A549 (cell line): ENCODE measurements at regions not wholly inside any gene's neighbourhood (a gene's known extent, or its start where the extent isn't known, plus 50 kb on each side); places are given as distances from the start of the nearest gene placed in this dataset.

Experiments used
- ATAC-seq, 2 experiments: fragments of 200-7000 bp in 1 of 2; fragments of >200 bp in 1 of 2; cut with Nextera tagmentation in 1 of 2; cut with Tn5 transposase in 1 of 2; 3 replicates each; pipeline versions ENCODE4 v1.8.0 to v1.9.1; 2018 to 2020; ENCODE audit warnings: mild to moderate bottlenecking in 1 of 2, moderate library complexity in 1 of 2
- CTCF ChIA-PET: fragments of 300-600 bp; sonication (Branson Sonifier 250); formaldehyde crosslinking; extraction: SDS; loops from one replicate; lab custom pipeline; 2021; ENCODE audit warnings: antibody characterized with exemption, inconsistent platforms; lab: Yijun Ruan, JAX
- POLR2A ChIA-PET: fragments of 350-600 bp; formaldehyde crosslinking; extraction: SDS; loops from one replicate; lab custom pipeline; 2021; ENCODE audit warnings: antibody characterized with exemption, inconsistent platforms; lab: Yijun Ruan, JAX
- DNase-seq, 2 experiments: peaks; one replicate each; pipeline versions ENCODE4 v3.0.0 to v3.0.0-alpha.2; 2011 to 2016; ENCODE audit warnings: low read depth in 1 of 2, low spot score in 1 of 2
- FAIRE-seq: peaks from 2 replicates; lab custom pipeline; 2011; peaks lifted over from hg19 to GRCh38; lab: Jason Lieb, UNC
- H3K27ac ChIP-seq, 2 experiments: fragments of >200 bp; sonication (Bioruptor Twin); formaldehyde crosslinking; 3 replicates each; pipeline ENCODE4 v1.5.1; 2016 to 2017
- H3K4me1 ChIP-seq: fragments of >200 bp; sonication (Bioruptor Twin); formaldehyde crosslinking; 3 replicates; pipeline ENCODE4 v1.6.1; 2016
- H3K4me2 ChIP-seq: fragments of >200 bp; sonication (Bioruptor Twin); formaldehyde crosslinking; 3 replicates; pipeline ENCODE4 v1.6.1; 2016
- H3K4me3 ChIP-seq: fragments of >200 bp; sonication (Bioruptor Twin); formaldehyde crosslinking; 3 replicates; pipeline ENCODE4 v1.5.1; 2016
- H3K9me3 ChIP-seq: fragments of >200 bp; sonication (Bioruptor Twin); formaldehyde crosslinking; 3 replicates; pipeline ENCODE4 v1.6.1; 2016
- CBX8 ChIP-seq: fragments of 200-600 bp; sonication (generic); IDR thresholded peaks from 2 replicates; pipeline ENCODE4 v1.6.1; 2016
- CEBPB ChIP-seq, 2 experiments: fragments of >200 bp in 1 of 2; sonication (Bioruptor Twin) in 1 of 2; formaldehyde crosslinking in 1 of 2; IDR thresholded peaks; 2 replicates each; pipeline ENCODE4 v1.6.1; 2012 to 2016
- CHD4 ChIP-seq: fragments of 200-600 bp; sonication (generic); IDR thresholded peaks from 2 replicates; pipeline ENCODE4 v1.6.1; 2016; ENCODE audit warnings: antibody characterized with exemption, mild to moderate bottlenecking, borderline replicate concordance
- EHF ChIP-seq: fragments of 250-450 bp; sonication (Bioruptor Pico); IDR thresholded peaks from 2 replicates; pipeline ENCODE4 v1.5.0; 2020; ENCODE audit warnings: mild to moderate bottlenecking
- EHMT2 ChIP-seq: fragments of 200-600 bp; sonication (generic); IDR thresholded peaks from 2 replicates; pipeline ENCODE4 v1.6.1; 2016; ENCODE audit warnings: antibody characterized with exemption, low read depth, mild to moderate bottlenecking, moderate library complexity
- EP300 ChIP-seq, 2 experiments: fragments of >200 bp; sonication (Bioruptor Twin); formaldehyde crosslinking; IDR thresholded peaks; 2 replicates in 1 of 2; 3 replicates in 1 of 2; pipeline ENCODE4 v1.6.1; 2016 to 2017
- FOXS1 ChIP-seq: fragments of 250-450 bp; sonication (Bioruptor Pico); IDR thresholded peaks from 2 replicates; pipeline ENCODE4 v1.5.0; 2020; ENCODE audit warnings: mild to moderate bottlenecking, moderate library complexity
- GATA3 ChIP-seq: IDR thresholded peaks from 2 replicates; pipeline ENCODE4 v1.6.1; 2012; ENCODE audit warnings: borderline replicate concordance
- HDAC2 ChIP-seq: fragments of 200-600 bp; sonication (generic); IDR thresholded peaks from 2 replicates; pipeline ENCODE4 v1.6.1; 2016
- HOXA7 ChIP-seq: fragments of 250-450 bp; sonication (Bioruptor Pico); IDR thresholded peaks from 2 replicates; pipeline ENCODE4 v1.5.0; 2020; ENCODE audit warnings: mild to moderate bottlenecking, moderate library complexity
- HOXB5 ChIP-seq: fragments of 250-450 bp; sonication (Bioruptor Pico); IDR thresholded peaks from 2 replicates; pipeline ENCODE4 v1.5.0; 2020; ENCODE audit warnings: mild to moderate bottlenecking, moderate library complexity
- JUNB ChIP-seq: fragments of >200 bp; sonication (Bioruptor Twin); formaldehyde crosslinking; IDR thresholded peaks from 2 replicates; pipeline ENCODE4 v1.6.1; 2016
- MYC ChIP-seq: IDR thresholded peaks from 2 replicates; pipeline ENCODE4 v1.6.1; 2012; ENCODE audit warnings: mild to moderate bottlenecking, inconsistent platforms, low read length, improper control_type of control experiment, borderline replicate concordance
- NPAS2 ChIP-seq: fragments of 250-450 bp; sonication (Bioruptor Pico); IDR thresholded peaks from 2 replicates; pipeline ENCODE4 v1.8.0; 2022; ENCODE audit warnings: mild to moderate bottlenecking, moderate library complexity, borderline replicate concordance
- PHF8 ChIP-seq: fragments of 200-600 bp; sonication (generic); IDR thresholded peaks from 2 replicates; pipeline ENCODE4 v1.6.1; 2016; ENCODE audit warnings: low read depth, mild to moderate bottlenecking, antibody characterized with exemption, moderate library complexity, borderline replicate concordance
- POLR2A ChIP-seq: IDR thresholded peaks from 2 replicates; pipeline ENCODE4 v1.6.1; 2012; ENCODE audit warnings: mild to moderate bottlenecking, low read length
- RAD21 ChIP-seq, 2 experiments: fragments of >200 bp in 1 of 2; sonication (Bioruptor Twin) in 1 of 2; formaldehyde crosslinking in 1 of 2; IDR thresholded peaks in 1 of 2; conservative IDR thresholded peaks in 1 of 2; 2 replicates in 1 of 2; 3 replicates in 1 of 2; pipeline ENCODE4 v1.6.1; 2012 to 2018; ENCODE audit warnings: inconsistent platforms in 1 of 2
- RCOR1 ChIP-seq: fragments of 150-350 bp; IDR thresholded peaks from 2 replicates; pipeline ENCODE4 v1.6.1; 2014; ENCODE audit warnings: antibody characterized with exemption, low read length, low read depth
- RFX5 ChIP-seq: fragments of 450-650 bp; IDR thresholded peaks from 2 replicates; pipeline ENCODE4 v1.7.1; 2014; ENCODE audit warnings: antibody characterized with exemption, mild to moderate bottlenecking, moderate library complexity
- SMC3 ChIP-seq: fragments of >200 bp; sonication (Bioruptor Twin); formaldehyde crosslinking; IDR thresholded peaks from 3 replicates; pipeline ENCODE4 v1.6.1; 2018; ENCODE audit warnings: inconsistent platforms
- TP53 ChIP-seq: fragments of 250-450 bp; sonication (Bioruptor Pico); IDR thresholded peaks from 2 replicates; pipeline ENCODE4 v1.5.0; 2021; ENCODE audit warnings: mild to moderate bottlenecking, moderate library complexity
- ZNF302 ChIP-seq: fragments of 250-450 bp; sonication (Bioruptor Pico); IDR thresholded peaks from 2 replicates; pipeline ENCODE4 v1.9.0; 2021; ENCODE audit warnings: inconsistent platforms, mild to moderate bottlenecking, moderate library complexity
- WGBS: methylation state at CpG from one replicate; pipeline ENCODE4 v1.1.6; 2017; ENCODE audit errors: missing lambda C conversion rate; 5-methylcytosine and 5-hydroxymethylcytosine counted together
- TF ChIP-seq, protein P1 (sequence below): fragments of >200 bp; sonication (Bioruptor Twin); formaldehyde crosslinking; IDR thresholded peaks from 2 replicates; pipeline ENCODE4 v1.6.1; 2016
- TF ChIP-seq, protein P2 (sequence below): IDR thresholded peaks from 2 replicates; pipeline ENCODE4 v1.6.1; 2012
- TF ChIP-seq, protein P3 (sequence below): fragments of >200 bp; sonication (Bioruptor Twin); formaldehyde crosslinking; IDR thresholded peaks from 3 replicates; pipeline ENCODE4 v1.5.1; 2016
- TF ChIP-seq, protein P4 (sequence below): fragments of 200-600 bp; sonication (generic); IDR thresholded peaks from 2 replicates; pipeline ENCODE4 v1.6.1; 2016; ENCODE audit warnings: antibody characterized with exemption, mild to moderate bottlenecking, moderate library complexity

DNA sequence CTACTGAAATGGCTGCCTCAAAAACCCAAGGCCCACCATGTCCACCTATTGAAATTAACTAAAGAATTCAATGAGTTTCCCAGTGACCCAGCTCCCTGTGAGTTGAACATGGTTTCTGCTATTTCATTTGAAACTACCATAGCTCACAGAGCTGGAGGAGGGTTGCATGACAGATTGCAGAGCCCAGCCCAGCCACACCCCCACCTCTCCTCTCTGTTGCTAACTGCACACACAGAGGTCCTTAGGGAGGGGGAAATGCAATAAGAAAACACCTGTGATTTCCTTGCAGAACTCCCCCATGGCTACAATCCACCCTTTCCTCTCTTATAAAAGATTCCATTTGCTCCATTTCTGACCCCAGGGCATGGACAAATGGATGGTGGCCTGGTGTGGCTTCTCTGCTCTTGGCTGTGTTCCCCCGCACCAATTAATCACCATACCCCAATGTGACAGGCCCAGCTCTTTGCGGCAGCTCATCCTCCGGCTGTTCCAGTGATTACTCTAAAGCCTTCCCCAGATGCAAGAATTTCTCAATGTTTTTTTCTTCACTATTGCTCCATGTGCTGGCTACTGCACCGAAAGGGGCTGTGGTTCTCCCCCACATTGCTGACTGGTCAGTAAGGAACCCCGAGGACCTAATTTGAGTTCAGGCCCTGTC lies 208.4 kb upstream of the KBTBD8 start:
- no peak overlapping the region for H3K27ac ChIP-seq
- no peaks in the 10 kb centered on the region for H3K4me1 ChIP-seq
- WGBS: 45% methylated on average over 5 of the region's 5 CpGs
- no peak overlapping the region for H3K4me3 ChIP-seq
- no peaks in the 10 kb centered on the region for H3K9me3 ChIP-seq
- no peak overlapping the region for H3K4me2 ChIP-seq
- no peak for FAIRE-seq
- POLR2A ChIA-PET: no interaction called here
- TF ChIP-seq EP300 (IDR thresholded peaks at IDR 0.05) (no peak), FOXS1 (no peak), EHF (CRISPR knock-in tag) (no peak), POLR2A (no peak), CBX8 (no peak), RCOR1 (no peak), TP53 (no peak), SMC3 (no peak)
- TF ChIP-seq, protein P1, sequence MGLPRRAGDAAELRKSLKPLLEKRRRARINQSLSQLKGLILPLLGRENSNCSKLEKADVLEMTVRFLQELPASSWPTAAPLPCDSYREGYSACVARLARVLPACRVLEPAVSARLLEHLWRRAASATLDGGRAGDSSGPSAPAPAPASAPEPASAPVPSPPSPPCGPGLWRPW: no peak
- TF ChIP-seq, protein P2, sequence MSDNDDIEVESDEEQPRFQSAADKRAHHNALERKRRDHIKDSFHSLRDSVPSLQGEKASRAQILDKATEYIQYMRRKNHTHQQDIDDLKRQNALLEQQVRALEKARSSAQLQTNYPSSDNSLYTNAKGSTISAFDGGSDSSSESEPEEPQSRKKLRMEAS: no peak
- no peak for ATAC-seq
- no peak for DNase-seq
- CTCF ChIA-PET: no interaction called here

DNA sequence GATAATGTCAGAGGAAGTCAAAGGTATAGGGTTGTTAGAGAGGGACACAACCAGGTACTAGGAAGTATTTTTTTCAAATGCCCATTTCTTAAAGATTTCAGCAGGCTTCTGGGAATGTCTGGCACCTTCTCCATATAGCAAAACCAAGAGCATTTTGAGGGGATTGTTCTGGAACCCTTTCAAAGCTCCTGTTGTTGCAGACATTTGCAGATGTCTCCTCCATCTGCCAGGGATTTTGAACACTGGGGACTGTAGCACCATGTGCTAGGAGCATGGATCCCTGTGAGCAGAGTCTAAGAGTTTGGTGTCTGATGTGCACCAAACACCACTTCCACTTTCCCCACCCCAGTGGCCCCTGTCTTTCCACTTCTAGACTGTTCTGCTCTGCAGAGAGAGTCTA lies 206.0 kb upstream of the KBTBD8 start:
- no peak for DNase-seq
- ChIA-PET POLR2A (no interaction called here), CTCF (interaction anchor here (0.7 to 0.9 kb wide), 2 partner anchors 34 to 385 kb away, joined by 3 to 4 read pairs; no protein-coding TSS in a partner anchor)
- Histone ChIP-seq H3K4me2 (no peak overlapping the region), H3K4me3 (no peak overlapping the region), H3K9me3 (no peaks in the 10 kb centered on the region), H3K27ac (no peak overlapping the region), H3K4me1 (no peaks in the 10 kb centered on the region)
- no peak for ATAC-seq
- TF ChIP-seq ZNF302: no peak
- no peak for TF ChIP-seq EP300 (IDR thresholded peaks at IDR 0.05)
- TF ChIP-seq NPAS2 (CRISPR knock-in tag): no peak
- TF ChIP-seq EHF (CRISPR knock-in tag): no peak
- TF ChIP-seq JUNB: no peak
- TF ChIP-seq, protein P3, sequence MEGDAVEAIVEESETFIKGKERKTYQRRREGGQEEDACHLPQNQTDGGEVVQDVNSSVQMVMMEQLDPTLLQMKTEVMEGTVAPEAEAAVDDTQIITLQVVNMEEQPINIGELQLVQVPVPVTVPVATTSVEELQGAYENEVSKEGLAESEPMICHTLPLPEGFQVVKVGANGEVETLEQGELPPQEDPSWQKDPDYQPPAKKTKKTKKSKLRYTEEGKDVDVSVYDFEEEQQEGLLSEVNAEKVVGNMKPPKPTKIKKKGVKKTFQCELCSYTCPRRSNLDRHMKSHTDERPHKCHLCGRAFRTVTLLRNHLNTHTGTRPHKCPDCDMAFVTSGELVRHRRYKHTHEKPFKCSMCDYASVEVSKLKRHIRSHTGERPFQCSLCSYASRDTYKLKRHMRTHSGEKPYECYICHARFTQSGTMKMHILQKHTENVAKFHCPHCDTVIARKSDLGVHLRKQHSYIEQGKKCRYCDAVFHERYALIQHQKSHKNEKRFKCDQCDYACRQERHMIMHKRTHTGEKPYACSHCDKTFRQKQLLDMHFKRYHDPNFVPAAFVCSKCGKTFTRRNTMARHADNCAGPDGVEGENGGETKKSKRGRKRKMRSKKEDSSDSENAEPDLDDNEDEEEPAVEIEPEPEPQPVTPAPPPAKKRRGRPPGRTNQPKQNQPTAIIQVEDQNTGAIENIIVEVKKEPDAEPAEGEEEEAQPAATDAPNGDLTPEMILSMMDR: no peak
- TF ChIP-seq CEBPB (IDR thresholded peaks at IDR 0.05): no peak
- no peak for TF ChIP-seq TP53
- TF ChIP-seq CHD4: no peak
- TF ChIP-seq PHF8: no peak
- no peak for TF ChIP-seq RAD21 (conservative IDR thresholded peaks at IDR 0.05 in 1 of 2, IDR thresholded peaks at IDR 0.05 in 1 of 2)
- no peak for TF ChIP-seq HOXB5 (CRISPR knock-in tag)
- TF ChIP-seq HDAC2: no peak
- TF ChIP-seq MYC: no peak
- TF ChIP-seq RFX5: no peak
- no peak for TF ChIP-seq GATA3
- TF ChIP-seq, protein P4, sequence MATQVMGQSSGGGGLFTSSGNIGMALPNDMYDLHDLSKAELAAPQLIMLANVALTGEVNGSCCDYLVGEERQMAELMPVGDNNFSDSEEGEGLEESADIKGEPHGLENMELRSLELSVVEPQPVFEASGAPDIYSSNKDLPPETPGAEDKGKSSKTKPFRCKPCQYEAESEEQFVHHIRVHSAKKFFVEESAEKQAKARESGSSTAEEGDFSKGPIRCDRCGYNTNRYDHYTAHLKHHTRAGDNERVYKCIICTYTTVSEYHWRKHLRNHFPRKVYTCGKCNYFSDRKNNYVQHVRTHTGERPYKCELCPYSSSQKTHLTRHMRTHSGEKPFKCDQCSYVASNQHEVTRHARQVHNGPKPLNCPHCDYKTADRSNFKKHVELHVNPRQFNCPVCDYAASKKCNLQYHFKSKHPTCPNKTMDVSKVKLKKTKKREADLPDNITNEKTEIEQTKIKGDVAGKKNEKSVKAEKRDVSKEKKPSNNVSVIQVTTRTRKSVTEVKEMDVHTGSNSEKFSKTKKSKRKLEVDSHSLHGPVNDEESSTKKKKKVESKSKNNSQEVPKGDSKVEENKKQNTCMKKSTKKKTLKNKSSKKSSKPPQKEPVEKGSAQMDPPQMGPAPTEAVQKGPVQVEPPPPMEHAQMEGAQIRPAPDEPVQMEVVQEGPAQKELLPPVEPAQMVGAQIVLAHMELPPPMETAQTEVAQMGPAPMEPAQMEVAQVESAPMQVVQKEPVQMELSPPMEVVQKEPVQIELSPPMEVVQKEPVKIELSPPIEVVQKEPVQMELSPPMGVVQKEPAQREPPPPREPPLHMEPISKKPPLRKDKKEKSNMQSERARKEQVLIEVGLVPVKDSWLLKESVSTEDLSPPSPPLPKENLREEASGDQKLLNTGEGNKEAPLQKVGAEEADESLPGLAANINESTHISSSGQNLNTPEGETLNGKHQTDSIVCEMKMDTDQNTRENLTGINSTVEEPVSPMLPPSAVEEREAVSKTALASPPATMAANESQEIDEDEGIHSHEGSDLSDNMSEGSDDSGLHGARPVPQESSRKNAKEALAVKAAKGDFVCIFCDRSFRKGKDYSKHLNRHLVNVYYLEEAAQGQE: no peak
- no peak for TF ChIP-seq EHMT2
- TF ChIP-seq HOXA7: no peak
- no peak for TF ChIP-seq POLR2A
- no peak for FAIRE-seq
